ENCODE measurements at regions not wholly inside any gene's neighbourhood (a gene's known extent, or its start where the extent isn't known, plus 50 kb on each side); places are given as distances from the start of the nearest gene placed in this dataset.

DNA sequence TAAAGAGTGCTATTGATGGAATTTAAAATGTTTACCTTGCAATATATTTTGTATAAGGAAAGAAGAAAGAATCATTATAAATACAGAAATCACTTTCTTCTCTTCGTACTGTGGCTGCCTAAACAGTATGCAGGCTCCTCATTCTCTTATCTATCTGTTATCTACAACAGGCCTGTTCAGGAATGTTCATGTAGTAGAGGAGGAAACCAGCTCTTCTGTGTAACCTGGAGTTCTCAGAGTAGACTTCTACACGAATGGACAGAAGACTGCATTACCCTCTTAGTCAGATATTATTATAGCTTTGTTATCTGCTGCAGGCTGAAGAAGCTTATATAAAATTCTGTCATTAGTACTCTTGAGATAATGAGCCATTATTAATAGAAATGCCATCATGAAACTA, 1225.9 kb upstream of the CNTN5 start:
- H3K9ac ChIP-seq (replicated peaks; ENCODE audit: extremely low read depth, insufficient read depth, low read length) = no peak overlapping the region
- H3K79me2 ChIP-seq (ENCODE audit: control insufficient read depth, insufficient read depth, low read length) = no peaks in the 10 kb centered on the region
- no peaks in the 10 kb centered on the region for H3K27me3 ChIP-seq (ENCODE audit: control insufficient read depth in 2 of 2, insufficient read depth in 2 of 2, low read length in 2 of 2)
- ChIA-PET POLR2A (no interaction called here), CTCF (interaction anchor here (0.7 kb wide), 1 partner anchor 1221 kb away, joined by 3 read pairs; no protein-coding TSS in a partner anchor)
- H3K9me1 ChIP-seq (replicated peaks; ENCODE audit: control insufficient read depth, extremely low read depth, insufficient read depth, low read length) = no peaks in the 10 kb centered on the region
- no peak for FAIRE-seq
- no peak for DNase-seq (ENCODE audit: low read depth, low spot score)
- no peak overlapping the region for H2AFZ ChIP-seq (ENCODE audit: low read depth, low read length)
- no peaks in the 10 kb centered on the region for H3K4me1 ChIP-seq (ENCODE audit: control insufficient read depth, extremely low read depth, insufficient read depth, low read length)
- TF ChIP-seq GATA2 (IDR thresholded peaks at IDR 0.05; ENCODE audit: insufficient read depth, insufficient read length, low read depth, low read length) (no peak), MYC (IDR thresholded peaks at IDR 0.05; ENCODE audit: low read depth, low read length) (no peak), FOS (IDR thresholded peaks at IDR 0.05; ENCODE audit: borderline replicate concordance, insufficient read depth, low read length) (no peak), JUN (IDR thresholded peaks at IDR 0.05; ENCODE audit: borderline replicate concordance, insufficient read depth, insufficient read length, low read depth) (no peak), POLR2A (IDR thresholded peaks at IDR 0.05; ENCODE audit: low read depth, low read length) (no peak), EZH2 (IDR thresholded peaks at IDR 0.05; ENCODE audit: borderline replicate concordance, low read depth, low read length, severe bottlenecking) (no peak), POLR2AphosphoS5 (IDR thresholded peaks at IDR 0.05; ENCODE audit: insufficient read depth, low read depth, low read length) (no peak)
- TF ChIP-seq, protein P1, sequence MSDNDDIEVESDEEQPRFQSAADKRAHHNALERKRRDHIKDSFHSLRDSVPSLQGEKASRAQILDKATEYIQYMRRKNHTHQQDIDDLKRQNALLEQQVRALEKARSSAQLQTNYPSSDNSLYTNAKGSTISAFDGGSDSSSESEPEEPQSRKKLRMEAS (IDR thresholded peaks at IDR 0.05; ENCODE audit: insufficient read depth, insufficient read length) = no peak
- TF ChIP-seq, protein P2, sequence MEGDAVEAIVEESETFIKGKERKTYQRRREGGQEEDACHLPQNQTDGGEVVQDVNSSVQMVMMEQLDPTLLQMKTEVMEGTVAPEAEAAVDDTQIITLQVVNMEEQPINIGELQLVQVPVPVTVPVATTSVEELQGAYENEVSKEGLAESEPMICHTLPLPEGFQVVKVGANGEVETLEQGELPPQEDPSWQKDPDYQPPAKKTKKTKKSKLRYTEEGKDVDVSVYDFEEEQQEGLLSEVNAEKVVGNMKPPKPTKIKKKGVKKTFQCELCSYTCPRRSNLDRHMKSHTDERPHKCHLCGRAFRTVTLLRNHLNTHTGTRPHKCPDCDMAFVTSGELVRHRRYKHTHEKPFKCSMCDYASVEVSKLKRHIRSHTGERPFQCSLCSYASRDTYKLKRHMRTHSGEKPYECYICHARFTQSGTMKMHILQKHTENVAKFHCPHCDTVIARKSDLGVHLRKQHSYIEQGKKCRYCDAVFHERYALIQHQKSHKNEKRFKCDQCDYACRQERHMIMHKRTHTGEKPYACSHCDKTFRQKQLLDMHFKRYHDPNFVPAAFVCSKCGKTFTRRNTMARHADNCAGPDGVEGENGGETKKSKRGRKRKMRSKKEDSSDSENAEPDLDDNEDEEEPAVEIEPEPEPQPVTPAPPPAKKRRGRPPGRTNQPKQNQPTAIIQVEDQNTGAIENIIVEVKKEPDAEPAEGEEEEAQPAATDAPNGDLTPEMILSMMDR (IDR thresholded peaks at IDR 0.05; ENCODE audit: extremely low read depth in 1 of 2, insufficient read depth in 1 of 2, low read depth in 1 of 2, low read length in 2 of 2) = no peak
- no TSS peak for BruUV-seq (replicated peaks)
- intact Hi-C loops (cut with micrococcal nuclease) (no loop called here), dilution Hi-C loops (cut with MboI; ENCODE audit: extremely low pct_ligation_motif_present, low sequenced_read_pairs) (no loop called here)
- no peak overlapping the region for H3K4me3 ChIP-seq (replicated peaks in 1 of 3; ENCODE audit: insufficient read depth in 1 of 3, low read depth in 1 of 3, low read length in 3 of 3)
- H4K20me1 ChIP-seq (replicated peaks; ENCODE audit: control insufficient read depth, extremely low read depth, insufficient read depth, low read length) = no peaks in the 10 kb centered on the region
- no peaks in the 10 kb centered on the region for H3K9me3 ChIP-seq (replicated peaks; ENCODE audit: control insufficient read depth, insufficient read depth, low read length)
- no peak overlapping the region for H3K27ac ChIP-seq (ENCODE audit: insufficient read depth, low read depth, low read length)
- H3K4me2 ChIP-seq (ENCODE audit: insufficient read depth, low read length) = no peak overlapping the region
- no peaks in the 10 kb centered on the region for H3K36me3 ChIP-seq (ENCODE audit: control insufficient read depth in 2 of 2, extremely low read depth in 1 of 2, insufficient read depth in 2 of 2, low read length in 2 of 2)

Data from endothelial cell of umbilical vein (primary cell).